HCT116 (cell line): ENCODE measurements at regions not wholly inside any gene's neighbourhood (a gene's known extent, or its start where the extent isn't known, plus 50 kb on each side); places are given as distances from the start of the nearest gene placed in this dataset.
A peak's percentile ranks its signal among the peaks of the same experiment; 100 is the strongest.

Experiments used
- ATAC-seq: fragments of 200-7000 bp; cut with Tn5 transposase; 2 replicates; pipeline ENCODE4 v1.9.1; 2020; ENCODE audit warnings: mild to moderate bottlenecking, moderate library complexity
- BruUV-seq: library from RNA; stranded (reverse); fragments of 400-500 nt; replicated peaks from 2 replicates; lab custom pipeline; 2021; lab: Mats Ljungman, UMichigan
- CTCF ChIA-PET: fragments of 300-600 bp; sonication (Branson Sonifier 250); formaldehyde crosslinking; loops from one replicate; lab custom pipeline; 2021; ENCODE audit warnings: antibody characterized with exemption; lab: Charles Lee
- POLR2A ChIA-PET: fragments of 300-600, 350-600 bp; sonication (Branson Sonifier 250); formaldehyde crosslinking; loops from one replicate; lab custom pipeline; 2021; ENCODE audit warnings: antibody characterized with exemption; lab: Charles Lee
- RAD21 ChIA-PET, 2 experiments: fragments of 300-600 bp; sonication (Branson Sonifier 250); formaldehyde crosslinking; loops; one replicate each; lab custom pipeline; 2023; ENCODE audit warnings: low total read pairs in 2 of 2; ENCODE audit not compliant: uncharacterized antibody in 2 of 2, unreplicated experiment in 2 of 2, low non-redundant PET in 1 of 2; lab: Charles Lee
- DNase-seq: peaks from one replicate; pipeline ENCODE4 v3.0.0-alpha.2; 2010; ENCODE audit warnings: low read depth, low spot score
- H2AFZ ChIP-seq: fragments of 200-600 bp; shearing (Covaris generic), sonication (generic); 2 replicates; pipeline ENCODE4 v1.6.1; 2017; ENCODE audit warnings: low read depth, mixed run types, mixed read lengths, antibody characterized with exemption, low read length; ENCODE audit not compliant: poor library complexity, severe bottlenecking
- H3K27ac ChIP-seq: 2 replicates; pipeline ENCODE4 v1.5.1; 2012; ENCODE audit warnings: low read depth, low read length
- H3K27me3 ChIP-seq: fragments of 200-600 bp; sonication (generic); 2 replicates; pipeline ENCODE4 v1.6.1; 2016; ENCODE audit warnings: mixed run types, low read length, mixed read lengths; ENCODE audit not compliant: insufficient read depth
- H3K36me3 ChIP-seq, 2 experiments: fragments of 200-500 bp in 1 of 2; fragments of 200-600 bp in 1 of 2; sonication (Bioruptor generic) in 1 of 2; sonication (generic) in 1 of 2; 2 replicates each; pipeline versions ENCODE4 v1.5.1 to v1.6.1; 2014 to 2016; ENCODE audit warnings: low read length in 2 of 2, inconsistent platforms in 1 of 2, mixed read lengths in 1 of 2, mixed run types in 1 of 2; ENCODE audit not compliant: insufficient read depth in 2 of 2, control insufficient read depth in 1 of 2
- H3K4me1 ChIP-seq, 2 experiments: fragments of 200-600 bp in 1 of 2; sonication (generic) in 1 of 2; 2 replicates each; pipeline versions ENCODE4 v1.5.1 to v1.6.1; 2012 to 2017; ENCODE audit warnings: low read length in 2 of 2, inconsistent platforms in 1 of 2, mild to moderate bottlenecking in 1 of 2, mixed read lengths in 1 of 2, mixed run types in 1 of 2, moderate library complexity in 1 of 2; ENCODE audit not compliant: insufficient read depth in 2 of 2, control insufficient read depth in 1 of 2
- H3K4me2 ChIP-seq: fragments of 200-600 bp; sonication (generic); 2 replicates; pipeline ENCODE4 v1.6.1; 2017; ENCODE audit warnings: mixed run types, low read length, mixed read lengths
- H3K4me3 ChIP-seq, 2 experiments: fragments of 200-600 bp in 1 of 2; sonication (generic) in 1 of 2; replicated peaks in 1 of 2; 2 replicates each; pipeline ENCODE4 v1.5.1; 2011 to 2016; ENCODE audit warnings: low read length in 2 of 2, control low read depth in 1 of 2, low read depth in 1 of 2, mild to moderate bottlenecking in 1 of 2, mixed read lengths in 1 of 2, mixed run types in 1 of 2
- H3K79me2 ChIP-seq: fragments of 200-600 bp; sonication (generic); 2 replicates; pipeline ENCODE4 v1.6.1; 2017; ENCODE audit warnings: mild to moderate bottlenecking, mixed run types, low read length, moderate library complexity, mixed read lengths; ENCODE audit not compliant: insufficient read depth
- H3K9ac ChIP-seq: fragments of 200-600 bp; sonication (generic); 2 replicates; pipeline ENCODE4 v1.6.1; 2016; ENCODE audit warnings: low read length, mixed read lengths
- H3K9me2 ChIP-seq: fragments of 200-600 bp; sonication (generic), shearing (Covaris generic); 2 replicates; pipeline ENCODE4 v1.6.1; 2017; ENCODE audit warnings: mixed run types, mild to moderate bottlenecking, moderate library complexity; ENCODE audit not compliant: insufficient read depth
- H3K9me3 ChIP-seq, 2 experiments: fragments of 200-500 bp in 1 of 2; fragments of 200-600 bp in 1 of 2; sonication (Bioruptor generic) in 1 of 2; sonication (generic) in 1 of 2; 2 replicates each; pipeline ENCODE4 v1.6.1; 2014 to 2017; ENCODE audit warnings: low read length in 2 of 2, mixed read lengths in 2 of 2, inconsistent platforms in 1 of 2, low read depth in 1 of 2, mild to moderate bottlenecking in 1 of 2, mixed run types in 1 of 2, moderate library complexity in 1 of 2; ENCODE audit not compliant: control insufficient read depth in 1 of 2, insufficient read depth in 1 of 2
- H4K20me1 ChIP-seq: fragments of 200-600 bp; sonication (generic), shearing (Covaris generic); 2 replicates; pipeline ENCODE4 v1.6.1; 2017; ENCODE audit warnings: mixed run types, mild to moderate bottlenecking, moderate library complexity; ENCODE audit not compliant: insufficient read depth
- POLR2A ChIP-seq: IDR thresholded peaks from 2 replicates; pipeline ENCODE4 v1.7.0; 2011; ENCODE audit warnings: borderline replicate concordance; ENCODE audit not compliant: insufficient read depth, insufficient read length; ENCODE audit errors: extremely low read depth
- SIN3A ChIP-seq: IDR thresholded peaks from 2 replicates; pipeline ENCODE4 v1.6.1; 2012; ENCODE audit warnings: low read depth
- SP1 ChIP-seq: IDR thresholded peaks from 2 replicates; pipeline ENCODE4 v1.6.1; 2012; ENCODE audit warnings: low read depth
- SRF ChIP-seq: IDR thresholded peaks from 2 replicates; pipeline ENCODE4 v1.6.1; 2012; ENCODE audit warnings: low read depth
- YY1 ChIP-seq: IDR thresholded peaks from 2 replicates; pipeline ENCODE4 v1.6.1; 2011; ENCODE audit warnings: low read length, low read depth, moderate library complexity, mild to moderate bottlenecking; ENCODE audit not compliant: insufficient replicate concordance; ENCODE audit errors: extremely low read depth
- ZFX ChIP-seq: fragments of 450-650 bp; IDR thresholded peaks from 2 replicates; pipeline ENCODE4 v1.6.1; 2017
- intact Hi-C: fragments of 100-400 bp; cut with micrococcal nuclease; formaldehyde crosslinking; loops from 2 replicates; pipeline ENCODE4 v1.10.0; 2022
- TF ChIP-seq, protein P1 (sequence below): IDR thresholded peaks from 2 replicates; pipeline ENCODE4 v1.6.1; 2011; ENCODE audit warnings: mild to moderate bottlenecking, low read length, moderate library complexity; ENCODE audit not compliant: insufficient replicate concordance; ENCODE audit errors: extremely low read depth
- TF ChIP-seq, protein P2 (sequence below): IDR thresholded peaks from 2 replicates; pipeline ENCODE4 v1.6.1; 2012

DNA sequence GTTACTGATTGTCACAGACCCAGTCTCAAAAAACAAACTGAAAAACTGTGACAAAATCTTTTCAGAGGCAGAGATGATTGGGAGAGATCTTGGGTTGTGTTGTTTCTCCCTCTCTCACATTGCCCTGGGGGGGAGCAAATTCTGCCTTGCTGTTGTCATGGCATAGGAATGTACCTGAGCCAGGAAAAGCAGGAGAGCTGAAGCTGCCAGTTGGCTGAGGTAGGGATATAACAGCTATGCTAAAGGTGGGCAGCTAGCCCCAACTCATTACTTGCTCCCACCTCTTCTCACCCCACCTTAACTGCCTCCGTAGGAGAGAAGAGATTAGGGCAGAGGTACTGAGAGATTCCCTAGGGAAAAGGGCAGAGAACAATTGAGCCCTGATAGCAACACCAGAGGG is 299.3 kb downstream of the OSR1 start:
- CTCF ChIA-PET = no interaction called here
- H3K79me2 ChIP-seq = no peaks in the 10 kb centered on the region
- H3K9me3 ChIP-seq = no peaks in the 10 kb centered on the region
- intact Hi-C loops = no loop called here
- no peaks in the 10 kb centered on the region for H4K20me1 ChIP-seq
- RAD21 ChIA-PET = no interaction called here
- H3K27me3 ChIP-seq = no peaks in the 10 kb centered on the region
- no peak overlapping the region for H3K4me3 ChIP-seq
- DNase-seq = no peak
- no peak overlapping the region for H2AFZ ChIP-seq
- H3K36me3 ChIP-seq = no peaks in the 10 kb centered on the region
- H3K9ac ChIP-seq = no peak overlapping the region
- TF ChIP-seq ZFX = no peak
- no peak for TF ChIP-seq SIN3A
- TF ChIP-seq YY1 = no peak
- TF ChIP-seq, protein P1, sequence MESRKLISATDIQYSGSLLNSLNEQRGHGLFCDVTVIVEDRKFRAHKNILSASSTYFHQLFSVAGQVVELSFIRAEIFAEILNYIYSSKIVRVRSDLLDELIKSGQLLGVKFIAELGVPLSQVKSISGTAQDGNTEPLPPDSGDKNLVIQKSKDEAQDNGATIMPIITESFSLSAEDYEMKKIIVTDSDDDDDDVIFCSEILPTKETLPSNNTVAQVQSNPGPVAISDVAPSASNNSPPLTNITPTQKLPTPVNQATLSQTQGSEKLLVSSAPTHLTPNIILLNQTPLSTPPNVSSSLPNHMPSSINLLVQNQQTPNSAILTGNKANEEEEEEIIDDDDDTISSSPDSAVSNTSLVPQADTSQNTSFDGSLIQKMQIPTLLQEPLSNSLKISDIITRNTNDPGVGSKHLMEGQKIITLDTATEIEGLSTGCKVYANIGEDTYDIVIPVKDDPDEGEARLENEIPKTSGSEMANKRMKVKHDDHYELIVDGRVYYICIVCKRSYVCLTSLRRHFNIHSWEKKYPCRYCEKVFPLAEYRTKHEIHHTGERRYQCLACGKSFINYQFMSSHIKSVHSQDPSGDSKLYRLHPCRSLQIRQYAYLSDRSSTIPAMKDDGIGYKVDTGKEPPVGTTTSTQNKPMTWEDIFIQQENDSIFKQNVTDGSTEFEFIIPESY = no peak
- TF ChIP-seq SRF = no peak
- TF ChIP-seq SP1 = 0 out of 2 replicates have a peak, but pooled peaks have one; percentile 6
- TF ChIP-seq, protein P2, sequence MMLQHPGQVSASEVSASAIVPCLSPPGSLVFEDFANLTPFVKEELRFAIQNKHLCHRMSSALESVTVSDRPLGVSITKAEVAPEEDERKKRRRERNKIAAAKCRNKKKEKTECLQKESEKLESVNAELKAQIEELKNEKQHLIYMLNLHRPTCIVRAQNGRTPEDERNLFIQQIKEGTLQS = 0 out of 2 replicates have a peak, but pooled peaks have one; percentile 22
- no peak for TF ChIP-seq POLR2A
- no peaks in the 10 kb centered on the region for H3K9me2 ChIP-seq
- H3K4me2 ChIP-seq = 0 out of 2 replicates have a peak overlapping the region, but pooled peaks have one; percentile 17
- BruUV-seq = no TSS peak
- POLR2A ChIA-PET = no interaction called here
- no peak overlapping the region for H3K27ac ChIP-seq
- peak; percentile 67 for ATAC-seq
- peaks cover 0 to 8% of the 10 kb centered on the region in 2 experiments; a peak in 1 of 4 replicates for H3K4me1 ChIP-seq
